ENCODE measurements at regions not wholly inside any gene's neighbourhood (a gene's known extent, or its start where the extent isn't known, plus 50 kb on each side); places are given as distances from the start of the nearest gene placed in this dataset.
"Not testable (repeated sequence)": the region's sequence is repeated elsewhere in the genome, so short reads cannot be mapped to it uniquely, and the experiment has no call there.

DNA sequence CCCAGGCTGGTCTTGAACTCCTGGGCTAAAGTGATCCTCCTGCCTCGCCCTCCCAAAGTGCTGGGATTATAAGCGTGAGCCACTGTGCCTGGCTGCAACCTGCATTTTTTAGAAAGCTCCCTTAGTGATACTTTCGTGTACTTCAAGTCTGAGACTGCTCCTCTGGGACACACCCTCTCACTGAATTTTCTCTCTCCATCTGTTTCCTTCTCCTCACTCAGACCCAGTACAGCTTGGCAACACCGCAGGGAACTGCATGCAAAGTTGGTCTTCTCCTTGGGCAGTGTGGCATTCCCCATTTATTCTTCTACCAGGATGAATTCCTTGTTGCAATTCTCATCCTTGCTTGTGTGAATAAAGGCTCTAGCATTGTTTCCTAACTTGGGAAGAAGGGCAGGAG is 175.9 kb downstream of the LPIN1 start:
- no peak for DNase-seq (ENCODE audit: low read depth in 2 of 2)

DNA sequence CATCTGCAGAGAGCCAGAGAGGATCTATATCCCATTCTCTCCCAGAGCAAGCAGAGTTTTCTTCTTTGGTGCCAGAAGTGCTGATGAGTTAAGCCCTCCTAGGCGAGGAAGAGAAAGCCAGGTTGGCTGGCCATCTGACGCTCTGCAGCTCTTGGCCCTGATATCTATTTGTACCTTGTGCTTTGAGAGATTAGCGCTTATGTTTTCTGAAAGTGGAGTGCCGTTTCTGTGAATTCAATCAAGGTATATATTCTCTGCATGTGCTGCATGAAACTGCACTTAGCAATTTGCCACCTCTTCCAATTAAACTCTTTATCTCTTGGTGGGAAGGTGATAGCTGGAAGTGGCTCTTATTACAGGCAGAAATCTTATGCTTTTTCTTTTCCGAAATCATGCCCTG is 177.5 kb downstream of the LPIN1 start:
- no peak for DNase-seq (ENCODE audit: low read depth in 2 of 2)

DNA sequence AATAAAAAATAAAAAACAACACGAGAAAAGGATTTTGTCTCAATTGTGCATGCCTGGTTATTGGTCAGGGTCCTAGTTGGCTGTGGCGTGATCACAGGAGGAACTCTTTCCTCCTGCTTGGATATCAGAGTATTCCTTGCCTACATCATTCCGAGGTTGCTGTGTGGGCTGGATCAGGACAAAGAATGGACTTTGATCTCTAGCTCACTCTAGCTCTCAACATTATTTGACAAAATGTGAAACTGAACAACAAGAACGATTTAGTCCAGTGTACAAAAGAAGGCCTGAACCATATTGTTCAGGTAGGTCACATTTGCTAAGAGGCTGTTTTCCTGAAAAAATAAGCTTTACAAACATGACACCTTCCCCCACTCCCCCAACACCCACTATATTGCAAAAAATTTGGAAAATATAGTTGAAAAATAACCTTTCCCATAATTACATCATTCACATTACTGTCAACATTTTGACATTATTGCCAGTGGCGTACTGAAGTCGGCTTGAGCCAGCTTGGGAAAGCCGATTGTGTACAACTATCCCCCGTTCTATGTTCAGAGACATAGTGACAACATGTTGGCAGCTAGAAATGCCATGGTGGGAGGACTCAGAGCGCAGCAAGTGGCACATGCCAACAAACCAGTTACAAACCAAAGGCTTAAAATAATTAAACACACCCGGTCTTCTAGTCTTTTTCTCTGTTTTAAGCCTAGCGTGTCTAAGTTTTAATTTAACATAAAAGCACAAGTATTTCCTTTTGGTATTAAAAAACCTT is 179.0 kb downstream of the LPIN1 start:
- DNase-seq (ENCODE audit: low read depth in 2 of 2): no peak

DNA sequence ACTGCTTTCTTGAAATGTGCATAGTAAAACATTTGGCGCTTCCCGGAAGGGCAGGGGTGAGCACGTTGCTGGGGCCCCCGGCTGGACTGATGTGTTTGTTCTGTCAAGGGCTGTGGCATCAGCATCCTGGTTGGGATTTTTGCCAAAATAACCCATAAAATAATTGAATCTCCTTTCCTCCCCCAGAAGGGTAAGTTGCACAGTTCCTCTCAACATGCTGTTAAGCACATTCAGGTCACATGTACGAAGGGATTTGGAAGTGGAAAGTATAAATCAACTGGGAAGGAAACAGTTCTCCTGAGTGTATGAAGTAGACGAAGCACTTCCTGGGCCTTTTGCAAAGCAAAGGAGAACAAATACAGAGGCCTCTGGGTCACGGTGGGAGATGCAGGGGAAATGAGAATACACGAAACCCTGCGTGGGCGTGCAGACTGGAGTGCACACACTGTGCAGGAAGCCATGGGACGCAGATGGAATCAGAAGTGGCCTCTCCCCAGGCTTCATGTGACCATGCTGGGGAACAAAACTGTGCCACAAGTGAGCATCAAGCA is 183.9 kb downstream of the LPIN1 start:
- DNase-seq (ENCODE audit: low read depth in 2 of 2): no peak

DNA sequence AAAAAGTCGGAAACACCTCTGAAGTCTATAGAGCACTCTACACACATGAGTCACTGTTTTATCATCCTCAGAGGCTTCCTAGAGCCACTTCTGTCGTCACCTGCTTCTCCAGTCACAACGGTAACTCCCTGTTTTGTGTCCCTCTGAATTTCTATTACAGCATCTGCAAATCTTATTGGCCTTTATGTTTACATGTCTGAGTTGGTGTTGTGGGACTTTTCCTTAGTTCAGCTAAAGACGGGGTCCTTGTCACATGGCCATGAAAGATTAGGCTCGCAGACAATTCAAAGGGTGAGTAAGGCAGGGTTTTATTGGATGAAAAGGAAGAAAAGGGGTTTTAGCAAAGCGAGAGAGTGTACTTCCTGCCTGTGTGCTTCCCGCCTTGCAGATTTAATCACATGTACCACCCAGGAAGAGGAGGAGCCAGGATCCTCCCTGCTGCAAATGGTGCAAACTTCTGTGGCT is 185.6 kb downstream of the LPIN1 start:
- DNase-seq (ENCODE audit: low read depth in 2 of 2): no peak

DNA sequence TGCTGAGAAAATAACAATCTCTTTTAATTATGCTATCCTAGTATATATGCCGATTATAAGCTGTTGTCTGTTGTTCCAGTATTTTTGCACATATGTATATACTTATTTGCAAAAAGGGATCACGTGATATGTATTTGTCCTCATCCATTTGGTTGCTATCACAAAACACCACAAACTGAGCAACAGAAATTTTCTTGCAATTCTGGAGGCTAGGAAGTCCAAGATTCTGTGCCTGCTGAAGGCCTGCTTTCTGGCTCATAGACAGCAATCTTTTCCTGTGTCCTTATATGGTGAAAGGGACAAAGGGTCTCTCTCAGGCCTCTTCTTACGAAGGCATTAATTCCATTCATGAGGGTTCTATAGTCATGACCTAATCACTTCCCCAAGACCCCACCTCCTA is 186.5 kb downstream of the LPIN1 start:
- DNase-seq (ENCODE audit: low read depth in 2 of 2): no peak

DNA sequence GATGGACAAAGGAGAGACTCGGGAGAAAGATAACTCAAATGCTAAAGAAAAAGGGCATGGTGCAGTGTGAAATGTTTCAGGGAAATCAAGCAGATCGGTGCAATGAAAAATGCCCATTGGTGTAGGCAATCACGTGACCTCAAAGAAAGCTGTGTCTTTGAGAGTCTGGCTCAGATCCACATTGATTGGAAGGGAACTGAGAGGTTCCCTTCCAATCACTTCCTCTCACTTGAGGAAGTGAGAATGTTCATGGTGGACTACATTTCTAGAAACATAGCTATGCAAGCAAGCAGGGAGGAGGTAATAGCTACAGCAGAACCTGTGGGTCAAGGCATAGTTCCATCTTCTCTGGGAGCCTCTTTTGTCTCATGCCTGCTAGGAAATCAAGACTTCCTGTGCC is 187.4 kb downstream of the LPIN1 start:
- DNase-seq (ENCODE audit: low read depth in 2 of 2): no peak

DNA sequence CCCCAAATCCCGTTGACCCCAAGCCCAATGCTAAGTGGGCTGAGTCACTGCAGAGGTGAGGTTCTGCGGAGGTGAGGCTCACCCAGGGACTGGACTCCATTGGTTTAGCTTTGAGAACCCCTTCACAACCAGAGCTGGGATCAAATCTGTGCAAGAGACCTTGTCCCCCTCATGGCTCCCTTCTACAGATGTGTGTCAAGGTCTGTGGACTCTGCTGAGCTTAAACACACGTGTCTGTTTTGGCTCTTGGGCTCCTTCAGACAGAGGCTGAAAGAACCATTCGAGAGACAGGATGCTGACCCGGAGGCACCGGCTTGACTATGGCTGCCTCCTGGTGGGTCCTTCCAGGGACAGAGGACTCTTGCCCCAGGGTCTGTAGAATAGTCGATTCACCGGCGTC is 190.3 kb downstream of the LPIN1 start:
- DNase-seq (ENCODE audit: low read depth in 2 of 2): no peak

DNA sequence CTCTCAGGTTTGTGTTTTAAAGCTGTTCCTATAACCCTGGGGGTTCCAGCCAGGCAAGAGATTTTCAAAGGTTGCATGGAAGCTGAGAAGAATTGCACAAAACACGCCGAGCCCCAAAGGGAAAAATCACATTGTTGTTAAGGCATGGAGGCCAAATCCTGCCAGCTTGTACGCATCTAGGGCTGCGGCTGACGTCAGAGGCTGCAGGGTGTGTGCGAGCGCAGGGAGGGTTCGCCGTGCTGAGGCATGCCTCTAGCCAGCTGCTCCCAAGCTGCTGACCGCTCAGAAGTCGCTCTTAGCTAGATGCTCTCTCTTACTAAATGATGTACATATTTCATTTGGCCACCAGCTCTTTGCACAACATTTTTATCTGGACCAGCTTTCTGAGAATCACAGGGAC is 191.8 kb downstream of the LPIN1 start:
- DNase-seq (ENCODE audit: low read depth in 2 of 2): no peak

DNA sequence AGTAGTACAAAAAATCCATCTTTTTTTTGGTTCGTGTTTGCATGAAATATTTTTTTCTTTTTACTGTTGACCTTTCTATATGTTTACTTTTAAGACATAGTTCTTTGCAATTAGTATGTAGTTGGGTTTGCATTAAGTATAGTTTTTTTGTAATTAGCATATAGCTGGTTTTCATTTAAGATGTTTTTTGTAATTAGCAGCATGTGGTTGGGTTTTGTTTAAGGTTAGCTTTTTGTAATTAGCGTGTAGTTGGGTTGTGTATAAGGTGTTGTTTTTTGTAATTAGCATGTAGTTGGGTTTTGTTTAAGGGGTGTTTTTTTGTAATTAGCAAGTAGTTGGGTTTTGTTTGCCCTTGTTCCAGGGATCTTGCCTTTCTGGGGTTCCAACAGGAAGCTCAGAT is 193.1 kb downstream of the LPIN1 start:
- no peak for DNase-seq (ENCODE audit: low read depth in 2 of 2)

DNA sequence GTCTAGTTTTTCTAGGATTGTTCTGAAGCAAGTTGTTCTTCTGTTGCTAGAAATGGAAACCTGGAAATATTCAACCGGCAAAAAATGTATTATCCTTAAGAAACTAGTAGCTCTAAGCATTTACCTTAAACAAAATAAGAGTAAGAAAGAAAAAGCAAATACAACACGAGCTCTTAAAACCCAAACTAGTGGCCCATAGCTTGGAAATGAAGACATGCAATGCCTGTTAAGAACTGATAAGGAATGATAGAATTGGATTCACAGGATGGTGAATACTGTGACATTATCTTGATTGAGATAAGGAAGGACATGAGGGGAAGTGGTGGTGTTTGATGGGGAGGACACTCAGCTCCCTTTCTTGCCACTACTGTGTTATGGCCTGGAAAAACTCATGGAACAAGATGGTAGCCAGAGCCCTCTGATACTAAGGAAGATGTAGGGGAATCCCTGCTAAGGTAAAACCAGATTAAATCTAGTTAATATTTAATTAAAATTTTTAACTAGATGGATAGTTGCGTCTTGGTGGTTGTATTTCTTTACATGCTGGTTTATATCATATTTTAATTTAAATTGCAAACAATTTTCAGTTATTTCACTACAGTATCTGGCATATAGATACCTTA is 193.8 kb downstream of the LPIN1 start:
- DNase-seq (ENCODE audit: low read depth in 2 of 2): no peak

DNA sequence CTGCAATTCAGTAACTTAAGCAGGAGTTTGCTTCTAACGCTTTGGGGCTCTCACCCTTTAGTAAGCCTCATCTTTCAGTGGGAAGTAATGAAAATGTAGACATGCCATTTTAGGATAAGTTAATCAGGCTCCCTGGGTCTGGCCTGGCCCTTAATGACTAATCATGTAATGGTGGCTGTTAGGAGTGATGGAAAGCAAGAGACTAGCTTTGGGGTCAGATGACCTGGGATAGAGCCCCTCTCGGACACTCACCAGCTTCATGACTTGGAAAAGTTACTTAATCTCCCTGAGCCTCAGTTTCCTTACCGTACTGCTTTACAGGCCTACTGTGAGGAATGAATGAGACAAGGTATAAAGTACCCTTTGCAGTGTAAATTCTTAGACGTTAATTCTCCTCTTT is 194.4 kb downstream of the LPIN1 start:
- no peak for DNase-seq (ENCODE audit: low read depth in 2 of 2)

DNA sequence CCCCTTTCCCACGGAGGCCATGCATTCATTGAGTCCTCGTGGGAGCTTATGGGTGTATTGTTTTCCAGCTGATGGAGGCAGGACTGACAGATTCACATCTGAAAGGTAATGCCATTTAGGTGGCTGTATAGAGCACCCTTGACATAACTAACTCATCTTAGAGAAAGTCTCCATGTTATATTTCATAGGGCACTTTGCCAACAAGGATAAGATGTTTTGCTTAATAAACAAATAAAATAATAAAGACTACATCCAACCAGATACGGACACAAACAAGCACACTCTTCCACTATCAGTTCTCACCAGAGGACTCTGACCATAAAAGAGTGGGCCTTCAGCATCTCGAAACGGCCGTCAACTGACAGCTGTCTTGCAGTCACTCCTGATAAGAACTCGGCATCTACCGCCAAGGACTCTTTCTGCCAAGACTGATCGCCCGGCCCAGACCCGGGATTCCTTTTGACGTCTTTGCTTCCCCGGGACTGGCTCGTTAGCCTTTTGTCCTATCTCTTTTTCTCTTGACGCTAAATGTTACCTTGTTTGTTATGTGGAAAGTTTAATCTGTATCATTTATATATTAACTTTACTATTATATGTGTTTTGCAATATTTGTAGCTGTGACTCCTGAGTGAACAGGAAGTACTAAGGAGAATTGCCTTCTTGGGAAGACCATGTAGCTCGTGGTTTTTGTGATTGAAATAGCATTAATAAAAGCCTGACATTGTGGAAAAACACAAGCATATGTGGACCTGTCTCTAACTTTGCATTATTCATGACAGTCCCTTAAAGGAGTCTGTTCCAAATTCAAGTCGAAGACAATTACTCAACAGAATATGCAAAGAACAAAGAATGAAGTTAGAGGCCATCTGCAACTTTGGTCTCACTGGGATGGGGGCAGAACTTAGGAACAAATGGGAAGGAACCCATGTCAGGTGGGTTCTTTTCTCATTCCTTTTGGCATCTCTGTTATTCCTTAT is 195.1 kb downstream of the LPIN1 start:
- no peak for DNase-seq (ENCODE audit: low read depth in 2 of 2)

DNA sequence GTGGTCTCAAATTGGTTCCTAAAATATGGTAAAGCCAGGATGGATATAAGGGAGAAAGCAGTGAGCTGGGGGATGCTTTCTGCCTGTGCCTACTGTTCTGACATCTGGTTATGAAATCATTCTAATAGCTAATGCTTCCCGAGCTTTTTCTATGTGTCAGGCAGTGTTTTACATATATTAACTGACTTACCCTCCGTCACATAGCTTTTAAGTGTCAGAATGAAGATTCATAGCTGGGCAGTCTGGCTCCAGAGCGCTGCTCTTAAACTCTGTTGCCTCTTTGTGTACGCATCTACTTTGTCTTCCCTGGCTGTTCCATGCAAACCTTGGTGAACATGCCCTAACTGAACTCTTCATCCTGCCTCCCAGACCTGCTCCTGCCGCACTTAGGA is 195.7 kb downstream of the LPIN1 start:
- DNase-seq (ENCODE audit: low read depth in 2 of 2): no peak

DNA sequence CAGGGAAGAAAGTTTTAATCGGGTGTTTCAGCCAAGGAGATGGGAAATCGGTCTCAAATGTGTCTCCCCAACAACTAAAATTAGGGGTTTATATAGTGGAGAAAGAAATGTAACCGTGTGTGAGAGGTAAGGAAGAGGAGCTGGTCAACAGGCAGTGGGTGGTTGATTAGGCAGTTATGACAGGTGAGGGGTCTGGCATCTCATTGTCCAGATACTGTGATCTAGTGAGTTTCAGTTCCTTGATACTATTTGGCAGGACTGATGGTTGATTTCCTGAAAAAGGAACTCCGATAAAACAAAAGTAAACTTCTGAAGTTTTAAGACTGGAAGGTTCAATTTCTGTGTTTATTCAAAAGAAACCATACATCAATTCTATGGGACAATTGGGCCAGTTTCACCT is 197.9 kb downstream of the LPIN1 start:
- no peak for DNase-seq (ENCODE audit: low read depth in 2 of 2)

DNA sequence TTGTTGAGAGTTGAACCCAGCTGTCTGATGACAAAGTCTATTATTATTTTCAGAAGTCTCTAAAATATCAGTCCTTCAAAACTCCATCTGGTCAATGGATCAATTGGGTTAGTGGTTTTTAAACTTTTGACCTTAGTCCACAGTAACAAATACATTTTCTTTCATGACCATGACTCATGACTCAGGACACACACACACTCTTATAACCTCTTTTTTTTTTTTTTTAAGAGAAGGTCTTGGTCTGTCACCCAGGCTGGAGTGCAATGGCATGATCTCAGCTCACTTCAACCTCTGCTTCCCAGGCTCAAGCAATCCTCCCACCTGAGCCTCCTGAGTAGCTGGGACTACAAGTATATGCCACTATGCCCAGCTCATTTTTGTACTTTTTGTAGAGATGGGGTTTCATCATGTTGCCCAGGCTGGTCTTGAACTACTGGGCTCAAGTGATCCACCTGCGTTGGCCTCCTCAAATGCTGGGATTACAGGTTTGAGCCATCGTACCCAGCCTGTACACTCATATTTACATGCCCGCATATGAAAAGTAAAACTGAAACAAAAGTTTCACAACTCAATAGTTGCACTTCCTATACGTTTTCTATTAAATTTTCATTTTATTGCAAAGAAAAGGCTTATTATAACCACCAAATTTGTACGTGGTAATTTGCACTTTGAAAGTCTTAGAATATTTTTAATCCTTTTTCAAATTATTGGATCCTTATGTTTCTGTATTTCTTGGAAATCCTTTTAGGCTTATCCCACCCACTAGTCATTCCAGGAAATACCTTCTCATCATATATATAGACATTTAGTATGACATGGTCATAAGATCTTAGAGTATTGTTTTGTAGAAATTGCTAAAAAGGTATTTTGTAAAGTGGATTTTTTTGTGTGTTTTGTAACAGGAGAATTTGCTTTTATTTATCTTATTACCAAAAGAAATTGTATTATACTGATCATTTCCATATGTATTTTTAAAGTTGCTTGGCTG is 199.0 kb downstream of the LPIN1 start:
- DNase-seq (ENCODE audit: low read depth in 2 of 2): no peak

DNA sequence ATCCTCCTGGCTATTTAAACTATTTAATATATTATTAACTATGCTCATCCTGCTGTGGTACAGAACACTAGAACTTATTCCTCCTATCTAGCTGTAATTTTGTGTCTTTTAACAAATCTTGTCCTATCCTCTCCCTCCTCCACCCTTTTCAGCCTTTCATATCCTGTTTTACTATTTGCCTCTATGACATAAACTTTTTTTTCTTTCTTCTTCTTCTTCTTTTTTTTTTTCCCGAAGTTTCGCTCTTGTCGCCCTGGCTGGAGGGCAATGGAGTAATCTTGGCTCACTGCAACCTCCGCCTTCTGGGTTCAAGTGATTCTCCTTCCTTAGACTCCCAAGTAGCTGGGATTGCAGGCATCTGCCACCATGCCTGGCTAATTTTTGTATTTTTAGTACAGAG is 201.5 kb downstream of the LPIN1 start:
- no peak for DNase-seq (ENCODE audit: low read depth in 2 of 2)

DNA sequence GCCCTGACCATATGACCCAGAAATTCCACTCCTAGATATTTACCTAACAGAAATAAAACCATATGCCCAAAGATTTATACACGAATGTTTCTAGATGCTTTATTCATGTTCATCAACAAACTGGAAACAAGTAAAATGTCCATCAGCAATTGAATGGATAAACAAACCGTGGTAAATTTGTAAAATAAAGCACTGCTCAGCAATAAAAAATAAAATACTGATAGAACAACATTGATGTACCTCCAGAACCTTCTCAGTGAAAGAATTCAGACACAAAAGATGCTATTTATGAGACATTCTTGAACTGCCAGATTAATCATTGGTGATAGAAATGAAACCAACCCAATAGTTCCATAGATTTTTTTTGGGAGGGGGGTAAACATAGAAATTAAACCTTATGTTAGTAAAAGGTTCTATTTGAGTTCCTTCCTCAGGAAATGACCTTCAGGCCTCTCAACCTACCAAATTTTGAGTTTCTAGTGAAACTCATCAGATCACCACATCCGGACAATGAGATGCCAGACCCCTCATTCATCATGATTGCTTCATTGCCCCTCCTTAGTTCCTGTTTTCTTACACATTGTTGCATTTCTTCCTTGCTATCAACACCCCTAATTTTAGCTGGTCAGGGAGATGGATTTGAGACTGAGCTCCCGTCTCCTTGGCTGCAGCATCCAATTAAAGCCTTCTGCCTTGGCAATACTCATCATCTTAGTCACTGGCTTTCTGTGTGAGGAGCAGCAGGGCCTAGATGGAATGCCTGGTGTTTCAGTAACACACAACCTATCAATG is 203.5 kb downstream of the LPIN1 start:
- no peak for DNase-seq (ENCODE audit: low read depth in 2 of 2)

DNA sequence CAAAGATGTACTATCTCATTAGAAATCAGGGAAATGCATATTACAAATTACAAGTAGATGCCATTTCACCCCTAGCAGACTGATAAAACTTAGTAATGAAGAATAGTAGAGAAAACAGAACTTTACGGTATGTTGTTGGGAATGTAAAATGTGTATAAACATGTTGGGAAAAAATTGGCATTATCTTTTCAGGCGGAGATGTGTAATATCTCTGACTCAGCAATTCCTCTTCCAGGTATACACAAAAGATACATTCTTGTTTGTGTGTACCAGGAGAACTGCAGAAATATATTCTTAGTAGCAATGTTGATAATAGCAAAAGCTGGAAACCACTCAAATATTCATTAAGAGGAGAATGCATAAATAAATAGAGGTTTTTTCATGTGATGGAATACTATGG is 204.5 kb downstream of the LPIN1 start:
- no peak for DNase-seq (ENCODE audit: low read depth in 2 of 2)

DNA sequence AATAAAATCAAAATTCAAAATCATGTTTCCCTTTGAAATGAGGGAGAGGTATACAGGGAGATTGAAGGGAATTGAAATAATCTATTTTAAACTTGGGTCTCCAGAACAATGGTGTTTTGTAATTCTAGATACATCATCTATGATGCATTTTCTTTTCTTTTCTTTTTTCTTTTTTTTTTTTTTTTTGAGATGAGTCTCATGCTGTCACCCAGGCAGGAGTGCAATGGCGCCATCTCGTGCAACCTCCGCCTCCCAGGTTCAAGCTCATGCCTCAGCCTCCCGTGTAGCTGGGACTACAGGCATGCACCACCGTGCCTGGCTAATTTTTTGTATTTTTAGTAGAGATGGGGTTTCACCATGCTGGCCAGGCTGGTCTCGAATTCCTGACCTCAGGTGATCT is 205.1 kb downstream of the LPIN1 start:
- not testable (repeated sequence) for DNase-seq (ENCODE audit: low read depth in 2 of 2)
